CD4-positive, alpha-beta T cell (primary cell): ENCODE measurements at regions not wholly inside any gene's neighbourhood (a gene's known extent, or its start where the extent isn't known, plus 50 kb on each side); places are given as distances from the start of the nearest gene placed in this dataset.

Experiments
- ATAC-seq: fragments of 200-7000 bp; cut with Tn5 transposase; one replicate; pipeline ENCODE4 v1.10.0; 2022; ENCODE audit warnings: mild to moderate bottlenecking; ENCODE audit not compliant: poor library complexity
- CTCF ChIA-PET: fragments of 350-600 bp; sonication (Branson Sonifier 250); formaldehyde crosslinking; loops from one replicate; lab custom pipeline; 2021; ENCODE audit warnings: antibody characterized with exemption, inconsistent platforms; lab: Charles Lee
- POLR2A ChIA-PET: fragments of 350-600 bp; sonication (Branson Sonifier 250); formaldehyde crosslinking; loops from one replicate; lab custom pipeline; 2021; ENCODE audit warnings: antibody characterized with exemption, inconsistent platforms; lab: Charles Lee
- DNase-seq, 14 experiments: peaks; one replicate each; pipeline ENCODE4 v3.0.0-alpha.2; 2013 to 2020; ENCODE audit warnings: mixed read lengths in 2 of 14
- H3K27ac ChIP-seq, 2 donors: one replicate each; pipeline versions ENCODE4 v1.5.1 to v1.7.0; 2013; ENCODE audit warnings: low read length in 2 of 2, low read depth in 1 of 2, mild to moderate bottlenecking in 1 of 2
- H3K27me3 ChIP-seq, 2 experiments: 1 replicate in 1 of 2; 2 replicates in 1 of 2; pipeline versions ENCODE4 v1.6.1 to v1.7.0; 2013; ENCODE audit warnings: low read length in 2 of 2, control low read depth in 1 of 2, mild to moderate bottlenecking in 1 of 2, moderate library complexity in 1 of 2; ENCODE audit not compliant: insufficient read depth in 2 of 2, control insufficient read depth in 1 of 2
- H3K36me3 ChIP-seq: one replicate; pipeline ENCODE4 v1.6.1; 2013; ENCODE audit warnings: low read length, control low read depth; ENCODE audit not compliant: insufficient read depth
- H3K4me1 ChIP-seq: one replicate; pipeline ENCODE4 v1.6.1; 2013; ENCODE audit warnings: low read length, control low read depth; ENCODE audit not compliant: insufficient read depth
- H3K4me3 ChIP-seq: one replicate; pipeline ENCODE4 v1.5.1; 2013; ENCODE audit warnings: mild to moderate bottlenecking, low read length, moderate library complexity
- H3K9me3 ChIP-seq, 2 experiments: 1 replicate in 1 of 2; 2 replicates in 1 of 2; pipeline versions ENCODE4 v1.6.1 to v1.7.0; 2013; ENCODE audit warnings: low read length in 2 of 2, mild to moderate bottlenecking in 2 of 2, control low read depth in 1 of 2, moderate library complexity in 1 of 2; ENCODE audit not compliant: control insufficient read depth in 1 of 2, insufficient read depth in 1 of 2
- H3K27ac Mint-ChIP-seq: one replicate; pipeline ENCODE4 v1.8.0; 2020; ENCODE audit warnings: mixed read lengths
- H3K27me3 Mint-ChIP-seq: one replicate; pipeline ENCODE4 v1.8.0; 2021; ENCODE audit warnings: mixed read lengths
- H3K36me3 Mint-ChIP-seq: one replicate; pipeline ENCODE4 v1.8.0; 2021; ENCODE audit warnings: low read depth, mixed read lengths
- H3K4me1 Mint-ChIP-seq: one replicate; pipeline ENCODE4 v1.8.0; 2021; ENCODE audit warnings: low read depth, mixed read lengths
- H3K4me3 Mint-ChIP-seq: one replicate; pipeline ENCODE4 v1.8.0; 2020; ENCODE audit warnings: mild to moderate bottlenecking, mixed read lengths
- H3K9me3 Mint-ChIP-seq: one replicate; pipeline ENCODE4 v1.8.0; 2020; ENCODE audit warnings: mixed read lengths
- intact Hi-C, 2 experiments: fragments of 100-400 bp; cut with DNase I in 1 of 2; cut with micrococcal nuclease in 1 of 2; formaldehyde crosslinking; loops; one replicate each; pipeline versions ENCODE4 v1.15.1 to v1.9.0; 2023 to 2025; cut with DNase I, micrococcal nuclease
- TF ChIP-seq, protein P1 (sequence below): fragments of 200-600 bp; IDR thresholded peaks from one replicate; pipeline ENCODE4 v1.8.0; 2022; ENCODE audit warnings: antibody characterized with exemption, mild to moderate bottlenecking

GRCh38 chr15:61668444-61668843 is 391.8 kb downstream of the VPS13C start:
- H3K27ac ChIP-seq = no peak overlapping the region
- intact Hi-C loops = no loop called here
- H3K4me3 Mint-ChIP-seq = no peak overlapping the region
- no peak overlapping the region for H3K27ac Mint-ChIP-seq
- no peak for ATAC-seq
- no peaks in the 10 kb centered on the region for H3K9me3 Mint-ChIP-seq
- H3K27me3 ChIP-seq = peaks cover 11 to 13% of the 10 kb centered on the region in 2 experiments
- H3K36me3 ChIP-seq = no peaks in the 10 kb centered on the region
- no peaks in the 10 kb centered on the region for H3K4me1 Mint-ChIP-seq
- no peak overlapping the region for H3K4me3 ChIP-seq
- no peaks in the 10 kb centered on the region for H3K9me3 ChIP-seq
- no peaks in the 10 kb centered on the region for H3K4me1 ChIP-seq
- ChIA-PET CTCF (no interaction called here), POLR2A (no interaction called here)
- H3K36me3 Mint-ChIP-seq = no peaks in the 10 kb centered on the region
- H3K27me3 Mint-ChIP-seq = peaks cover 41% of the 10 kb centered on the region
- DNase-seq = no peak
- TF ChIP-seq, protein P1, sequence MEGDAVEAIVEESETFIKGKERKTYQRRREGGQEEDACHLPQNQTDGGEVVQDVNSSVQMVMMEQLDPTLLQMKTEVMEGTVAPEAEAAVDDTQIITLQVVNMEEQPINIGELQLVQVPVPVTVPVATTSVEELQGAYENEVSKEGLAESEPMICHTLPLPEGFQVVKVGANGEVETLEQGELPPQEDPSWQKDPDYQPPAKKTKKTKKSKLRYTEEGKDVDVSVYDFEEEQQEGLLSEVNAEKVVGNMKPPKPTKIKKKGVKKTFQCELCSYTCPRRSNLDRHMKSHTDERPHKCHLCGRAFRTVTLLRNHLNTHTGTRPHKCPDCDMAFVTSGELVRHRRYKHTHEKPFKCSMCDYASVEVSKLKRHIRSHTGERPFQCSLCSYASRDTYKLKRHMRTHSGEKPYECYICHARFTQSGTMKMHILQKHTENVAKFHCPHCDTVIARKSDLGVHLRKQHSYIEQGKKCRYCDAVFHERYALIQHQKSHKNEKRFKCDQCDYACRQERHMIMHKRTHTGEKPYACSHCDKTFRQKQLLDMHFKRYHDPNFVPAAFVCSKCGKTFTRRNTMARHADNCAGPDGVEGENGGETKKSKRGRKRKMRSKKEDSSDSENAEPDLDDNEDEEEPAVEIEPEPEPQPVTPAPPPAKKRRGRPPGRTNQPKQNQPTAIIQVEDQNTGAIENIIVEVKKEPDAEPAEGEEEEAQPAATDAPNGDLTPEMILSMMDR = no peak

DNA sequence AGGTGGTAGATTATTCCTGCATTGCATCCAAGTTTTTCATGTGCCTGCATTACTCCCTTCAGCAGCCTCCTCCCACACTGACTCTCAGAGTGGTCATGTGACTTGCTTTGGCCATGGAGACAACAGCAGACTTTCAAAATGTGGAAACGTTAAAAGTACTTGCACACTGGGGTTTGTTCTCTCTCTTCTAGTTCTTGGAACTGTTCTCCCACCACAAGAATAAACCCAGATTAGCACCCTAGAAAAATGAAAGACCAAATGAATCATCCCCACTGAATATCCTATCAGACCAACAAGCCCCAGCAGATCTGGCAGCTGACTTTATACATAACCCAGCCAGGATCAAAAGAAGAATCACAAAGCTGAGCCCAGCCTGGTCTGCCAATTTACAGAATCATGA is 398.5 kb downstream of the VPS13C start:
- no peaks in the 10 kb centered on the region for H3K36me3 Mint-ChIP-seq
- Histone ChIP-seq H3K4me3 (no peak overlapping the region), H3K27ac (no peak overlapping the region), H3K36me3 (no peaks in the 10 kb centered on the region), H3K4me1 (no peaks in the 10 kb centered on the region), H3K27me3 (peaks cover 4 to 14% of the 10 kb centered on the region in 2 experiments), H3K9me3 (no peaks in the 10 kb centered on the region)
- ChIA-PET CTCF (no interaction called here), POLR2A (no interaction called here)
- intact Hi-C loops = no loop called here
- peaks cover 55% of the 10 kb centered on the region for H3K27me3 Mint-ChIP-seq
- TF ChIP-seq, protein P1 = no peak
- DNase-seq (no peak), ATAC-seq (no peak)
- no peak overlapping the region for H3K4me3 Mint-ChIP-seq
- no peaks in the 10 kb centered on the region for H3K9me3 Mint-ChIP-seq
- H3K4me1 Mint-ChIP-seq = no peaks in the 10 kb centered on the region
- no peak overlapping the region for H3K27ac Mint-ChIP-seq

DNA sequence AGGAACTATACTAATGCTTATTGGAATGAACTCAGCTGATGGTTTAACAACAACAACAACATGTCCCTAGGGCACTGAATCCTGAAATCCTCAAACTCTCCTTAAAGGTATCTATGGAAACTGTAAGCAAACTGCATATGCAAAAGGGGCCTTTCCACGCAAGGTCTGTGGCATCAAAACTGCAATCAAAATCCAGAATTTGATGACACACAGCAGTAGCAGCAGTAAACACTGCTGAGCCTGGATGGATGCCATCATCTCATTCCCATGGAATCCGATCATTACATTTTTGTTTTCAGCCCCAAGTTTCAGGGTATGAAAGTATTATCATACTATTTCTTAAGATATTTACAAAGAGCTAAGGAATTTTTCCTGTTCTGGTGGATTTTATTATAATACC is 399.7 kb downstream of the VPS13C start:
- POLR2A ChIA-PET = no interaction called here
- no peaks in the 10 kb centered on the region for H3K36me3 ChIP-seq

More for the DNA sequence above, 399.7 kb downstream of the VPS13C start:
- intact Hi-C loops = no loop called here
- no peak overlapping the region for H3K4me3 Mint-ChIP-seq
- Histone ChIP-seq H3K9me3 (no peaks in the 10 kb centered on the region), H3K4me3 (no peak overlapping the region), H3K27ac (no peak overlapping the region), H3K27me3 (peaks cover 4 to 14% of the 10 kb centered on the region in 2 experiments), H3K4me1 (no peaks in the 10 kb centered on the region)
- DNase-seq (no peak), ATAC-seq (no peak)
- no peaks in the 10 kb centered on the region for H3K36me3 Mint-ChIP-seq
- no peaks in the 10 kb centered on the region for H3K4me1 Mint-ChIP-seq
- no peak overlapping the region for H3K27ac Mint-ChIP-seq
- H3K27me3 Mint-ChIP-seq = peaks cover 47% of the 10 kb centered on the region
- CTCF ChIA-PET = no interaction called here
- TF ChIP-seq, protein P1 = no peak
- no peaks in the 10 kb centered on the region for H3K9me3 Mint-ChIP-seq
